ENCODE measurements at regions not wholly inside any gene's neighbourhood (a gene's known extent, or its start where the extent isn't known, plus 50 kb on each side); places are given as distances from the start of the nearest gene placed in this dataset.

DNA sequence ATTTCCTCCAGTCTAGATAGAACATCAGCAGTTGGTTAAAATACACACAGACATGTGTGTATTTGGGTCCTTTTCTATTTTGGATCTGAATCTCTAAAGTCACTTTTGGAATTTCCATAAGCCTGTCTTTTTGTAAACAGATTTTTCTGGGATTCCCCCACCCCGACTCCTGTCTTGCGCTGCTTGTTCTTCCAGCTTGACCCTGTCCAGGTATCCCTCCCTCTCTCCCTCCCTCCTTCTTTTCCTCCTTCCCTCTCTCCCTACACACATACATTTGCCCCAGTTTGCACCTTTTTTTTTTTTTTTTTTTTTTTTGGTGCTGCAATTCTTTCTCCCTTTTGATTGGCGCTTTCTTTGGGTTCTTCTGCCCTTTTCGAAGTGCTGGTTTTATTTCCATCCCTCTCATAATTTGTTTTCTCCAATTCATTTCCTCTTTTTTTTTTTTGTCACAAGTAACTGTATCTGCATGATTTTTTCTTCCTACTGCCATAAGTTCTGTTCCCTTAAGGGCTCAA, 114.8 kb upstream of the SERTAD2 start:
- CTCF ChIA-PET (ENCODE audit: low intra/inter-chr PET ratio, low total read pairs), result no interaction called here
- no peak for FAIRE-seq
- Histone ChIP-seq H3K27me3 (ENCODE audit: control insufficient read depth in 1 of 2, insufficient read depth in 2 of 2, low read length in 2 of 2) (peaks cover 2 to 66% of the 10 kb centered on the region in 2 experiments; a peak in 4 of 5 replicates), H3K27ac (ENCODE audit: extremely low read length, insufficient read depth, low read length) (no peak overlapping the region), H4K20me1 (ENCODE audit: insufficient read depth, low read length) (no peaks in the 10 kb centered on the region), H3K9me3 (ENCODE audit: low read length) (no peaks in the 10 kb centered on the region), H2AFZ (ENCODE audit: low read length) (no peak overlapping the region), H3K4me2 (ENCODE audit: low read depth, low read length) (peak overlapping the region; percentile 78), H3K9ac (ENCODE audit: insufficient read depth, low read depth, low read length) (peak overlapping the region; percentile 47; the same call in 1 of the 2 replicates), H3K79me2 (ENCODE audit: insufficient read depth, low read length) (no peaks in the 10 kb centered on the region), H3K4me3 (replicated peaks in 1 of 3; ENCODE audit: insufficient read depth in 1 of 3, low read depth in 2 of 3, low read length in 3 of 3) (peak overlapping the region; percentile 58 to 75 (median 69); a peak in 5 of 6 replicates), H3K4me1 (ENCODE audit: insufficient read depth, low read length) (peaks cover 41% of the 10 kb centered on the region), H3K36me3 (replicated peaks in 1 of 2; ENCODE audit: control insufficient read depth in 1 of 2, insufficient read depth in 2 of 2, low read length in 2 of 2) (no peaks in the 10 kb centered on the region)
- no peak for DNase-seq (ENCODE audit: low spot score)
- no peak for ATAC-seq
- TF ChIP-seq CBX2 (IDR thresholded peaks at IDR 0.05; ENCODE audit: low read depth, low read length) (0 out of 2 replicates have a peak, but pooled peaks have one; percentile 30), CBX2 (CRISPR knock-in tag; IDR thresholded peaks at IDR 0.05; ENCODE audit: low read depth) (no peak), PCBP2 (optimal IDR thresholded peaks at IDR 0.05; ENCODE audit: low read depth, low read length, poor library complexity, severe bottlenecking) (peak; percentile 80), ZNF766 (CRISPR knock-in tag; IDR thresholded peaks at IDR 0.05; ENCODE audit: borderline replicate concordance) (no peak), ZNF781 (CRISPR knock-in tag; IDR thresholded peaks at IDR 0.05; ENCODE audit: borderline replicate concordance, not compliant biosample characterization) (no peak), ZNF430 (CRISPR knock-in tag; IDR thresholded peaks at IDR 0.05) (0 out of 2 replicates have a peak, but pooled peaks have one; percentile 7), SRSF1 (optimal IDR thresholded peaks at IDR 0.05; ENCODE audit: low read depth, low read length) (peak; percentile 9), ZNF317 (CRISPR knock-in tag; IDR thresholded peaks at IDR 0.05) (no peak), EZH2 (conservative IDR thresholded peaks at IDR 0.05; ENCODE audit: low read depth, low read length) (peak; percentile 63; the same call in 1 of the 2 replicates), NKX3-1 (CRISPR knock-in tag; IDR thresholded peaks at IDR 0.05) (no peak), GATAD1 (CRISPR knock-in tag; IDR thresholded peaks at IDR 0.05) (no peak), NFYC (CRISPR knock-in tag; IDR thresholded peaks at IDR 0.05) (no peak), HNRNPK (IDR thresholded peaks at IDR 0.05; ENCODE audit: low read depth, low read length, poor library complexity, severe bottlenecking) (peak; percentile 45)
- TF ChIP-seq, protein P1, sequence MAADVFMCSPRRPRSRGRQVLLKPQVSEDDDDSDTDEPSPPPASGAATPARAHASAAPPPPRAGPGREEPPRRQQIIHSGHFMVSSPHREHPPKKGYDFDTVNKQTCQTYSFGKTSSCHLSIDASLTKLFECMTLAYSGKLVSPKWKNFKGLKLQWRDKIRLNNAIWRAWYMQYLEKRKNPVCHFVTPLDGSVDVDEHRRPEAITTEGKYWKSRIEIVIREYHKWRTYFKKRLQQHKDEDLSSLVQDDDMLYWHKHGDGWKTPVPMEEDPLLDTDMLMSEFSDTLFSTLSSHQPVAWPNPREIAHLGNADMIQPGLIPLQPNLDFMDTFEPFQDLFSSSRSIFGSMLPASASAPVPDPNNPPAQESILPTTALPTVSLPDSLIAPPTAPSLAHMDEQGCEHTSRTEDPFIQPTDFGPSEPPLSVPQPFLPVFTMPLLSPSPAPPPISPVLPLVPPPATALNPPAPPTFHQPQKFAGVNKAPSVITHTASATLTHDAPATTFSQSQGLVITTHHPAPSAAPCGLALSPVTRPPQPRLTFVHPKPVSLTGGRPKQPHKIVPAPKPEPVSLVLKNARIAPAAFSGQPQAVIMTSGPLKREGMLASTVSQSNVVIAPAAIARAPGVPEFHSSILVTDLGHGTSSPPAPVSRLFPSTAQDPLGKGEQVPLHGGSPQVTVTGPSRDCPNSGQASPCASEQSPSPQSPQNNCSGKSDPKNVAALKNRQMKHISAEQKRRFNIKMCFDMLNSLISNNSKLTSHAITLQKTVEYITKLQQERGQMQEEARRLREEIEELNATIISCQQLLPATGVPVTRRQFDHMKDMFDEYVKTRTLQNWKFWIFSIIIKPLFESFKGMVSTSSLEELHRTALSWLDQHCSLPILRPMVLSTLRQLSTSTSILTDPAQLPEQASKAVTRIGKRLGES (CRISPR knock-in tag; IDR thresholded peaks at IDR 0.05; ENCODE audit: borderline replicate concordance), result no peak
- TF ChIP-seq, protein P2, sequence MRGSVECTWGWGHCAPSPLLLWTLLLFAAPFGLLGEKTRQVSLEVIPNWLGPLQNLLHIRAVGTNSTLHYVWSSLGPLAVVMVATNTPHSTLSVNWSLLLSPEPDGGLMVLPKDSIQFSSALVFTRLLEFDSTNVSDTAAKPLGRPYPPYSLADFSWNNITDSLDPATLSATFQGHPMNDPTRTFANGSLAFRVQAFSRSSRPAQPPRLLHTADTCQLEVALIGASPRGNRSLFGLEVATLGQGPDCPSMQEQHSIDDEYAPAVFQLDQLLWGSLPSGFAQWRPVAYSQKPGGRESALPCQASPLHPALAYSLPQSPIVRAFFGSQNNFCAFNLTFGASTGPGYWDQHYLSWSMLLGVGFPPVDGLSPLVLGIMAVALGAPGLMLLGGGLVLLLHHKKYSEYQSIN (CRISPR knock-in tag; IDR thresholded peaks at IDR 0.05; ENCODE audit: borderline replicate concordance), result no peak
- TF ChIP-seq, protein P3, sequence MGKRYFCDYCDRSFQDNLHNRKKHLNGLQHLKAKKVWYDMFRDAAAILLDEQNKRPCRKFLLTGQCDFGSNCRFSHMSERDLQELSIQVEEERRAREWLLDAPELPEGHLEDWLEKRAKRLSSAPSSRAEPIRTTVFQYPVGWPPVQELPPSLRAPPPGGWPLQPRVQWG (CRISPR knock-in tag; IDR thresholded peaks at IDR 0.05; ENCODE audit: borderline replicate concordance, low read depth), result no peak
- POLR2A ChIA-PET, result interaction anchor here (1.0 to 2.0 kb wide), 4 partner anchors 17 to 117 kb away, joined by 3 to 15 read pairs (median 8); no protein-coding TSS in a partner anchor
- BruUV-seq (replicated peaks), result no TSS peak
- intact Hi-C loops (cut with micrococcal nuclease; ENCODE audit: unreplicated experiment) (no loop called here), in situ Hi-C loops (cut with HindIII; ENCODE audit: extremely low pct_ligation_motif_present, low pct_unique_long_range_greater_than_20kb) (no loop called here)
- 50% methylated on average over 4 of the region's 4 CpGs for WGBS (ENCODE audit: low lambda C conversion rate)

All from HepG2 (cell line).